ENCODE measurements at regions not wholly inside any gene's neighbourhood (a gene's known extent, or its start where the extent isn't known, plus 50 kb on each side); places are given as distances from the start of the nearest gene placed in this dataset.

GRCh38 chr12:58601529-58601928 is 318.8 kb downstream of the LRIG3 start:
- TF ChIP-seq POLR2A (IDR thresholded peaks at IDR 0.05; ENCODE audit: low read length) (no peak), GATA1 (IDR thresholded peaks at IDR 0.05; ENCODE audit: low read depth, low read length) (no peak)

Measured in erythroblast (primary cell).